Ascending aorta (tissue), 2 donors: ENCODE measurements at regions not wholly inside any gene's neighbourhood (a gene's known extent, or its start where the extent isn't known, plus 50 kb on each side); places are given as distances from the start of the nearest gene placed in this dataset.
"Not testable (repeated sequence)": the region's sequence is repeated elsewhere in the genome, so short reads cannot be mapped to it uniquely, and the experiment has no call there.

ENCODE experiments used
- DNase-seq, 2 donors: peaks; one replicate each; pipeline ENCODE4 v3.0.0-alpha.2; 2019; ENCODE audit warnings: low spot score in 2 of 2
- H3K27ac ChIP-seq, 2 donors: fragments of 200-600 bp; sonication (generic); one replicate each; pipeline ENCODE4 v1.5.1; 2016 to 2017; ENCODE audit warnings: mild to moderate bottlenecking in 1 of 2
- H3K27me3 ChIP-seq: fragments of 200-600 bp; sonication (generic); one replicate; pipeline ENCODE4 v1.5.1; 2017
- H3K36me3 ChIP-seq, 2 donors: fragments of 200-600 bp; sonication (generic); one replicate each; pipeline ENCODE4 v1.5.1; 2016
- H3K4me1 ChIP-seq, 2 donors: fragments of 200-600 bp; sonication (generic); one replicate each; pipeline ENCODE4 v1.5.1; 2016 to 2017; ENCODE audit warnings: mild to moderate bottlenecking in 1 of 2
- H3K4me3 ChIP-seq, 2 donors: fragments of 200-600 bp; sonication (generic); one replicate each; pipeline ENCODE4 v1.5.1; 2016 to 2017; ENCODE audit warnings: mild to moderate bottlenecking in 1 of 2
- H3K9me3 ChIP-seq, 2 donors: fragments of 200-600 bp; sonication (generic); one replicate each; pipeline ENCODE4 v1.5.1; 2016
- CTCF ChIP-seq, 3 experiments: fragments of 200-600 bp in 2 of 3; fragments of 450-650 bp in 1 of 3; sonication (generic) in 2 of 3; IDR thresholded peaks; one replicate each; pipeline ENCODE4 v1.5.1; 2016 to 2019; ENCODE audit warnings: antibody characterized with exemption in 3 of 3, mild to moderate bottlenecking in 1 of 3, moderate library complexity in 1 of 3
- intact Hi-C: fragments of 100-400 bp; cut with DNase I; formaldehyde crosslinking; loops from one replicate; pipeline ENCODE4 v1.15.1; 2023

DNA sequence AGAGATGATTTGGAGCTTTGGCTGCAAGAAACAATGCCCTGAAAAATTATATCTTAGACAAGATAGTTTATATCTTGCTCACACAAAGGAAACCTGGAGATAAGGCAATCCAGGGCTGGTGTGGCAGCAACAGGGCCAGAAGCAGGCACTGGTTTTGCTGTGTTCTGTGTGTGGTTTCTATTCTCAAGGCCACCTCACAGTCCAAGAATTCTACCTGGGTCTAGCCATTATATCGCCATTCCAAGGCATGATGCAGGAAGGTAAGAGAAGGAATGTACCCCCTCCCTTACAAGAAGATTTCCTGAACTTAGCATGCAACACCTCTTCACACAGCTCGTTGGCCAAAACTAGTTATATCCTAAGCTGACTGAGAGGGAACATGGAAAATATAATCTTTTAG lies 74.5 kb upstream of the MEGF10 start:
- Histone ChIP-seq H3K4me3 (no peak overlapping the region), H3K9me3 (no peaks in the 10 kb centered on the region), H3K27ac (no peak overlapping the region), H3K27me3 (no peaks in the 10 kb centered on the region), H3K36me3 (no peaks in the 10 kb centered on the region), H3K4me1 (no peaks in the 10 kb centered on the region)
- no peak for DNase-seq
- intact Hi-C loops: no loop called here
- TF ChIP-seq CTCF (IDR thresholded peaks at IDR 0.05): no peak

DNA sequence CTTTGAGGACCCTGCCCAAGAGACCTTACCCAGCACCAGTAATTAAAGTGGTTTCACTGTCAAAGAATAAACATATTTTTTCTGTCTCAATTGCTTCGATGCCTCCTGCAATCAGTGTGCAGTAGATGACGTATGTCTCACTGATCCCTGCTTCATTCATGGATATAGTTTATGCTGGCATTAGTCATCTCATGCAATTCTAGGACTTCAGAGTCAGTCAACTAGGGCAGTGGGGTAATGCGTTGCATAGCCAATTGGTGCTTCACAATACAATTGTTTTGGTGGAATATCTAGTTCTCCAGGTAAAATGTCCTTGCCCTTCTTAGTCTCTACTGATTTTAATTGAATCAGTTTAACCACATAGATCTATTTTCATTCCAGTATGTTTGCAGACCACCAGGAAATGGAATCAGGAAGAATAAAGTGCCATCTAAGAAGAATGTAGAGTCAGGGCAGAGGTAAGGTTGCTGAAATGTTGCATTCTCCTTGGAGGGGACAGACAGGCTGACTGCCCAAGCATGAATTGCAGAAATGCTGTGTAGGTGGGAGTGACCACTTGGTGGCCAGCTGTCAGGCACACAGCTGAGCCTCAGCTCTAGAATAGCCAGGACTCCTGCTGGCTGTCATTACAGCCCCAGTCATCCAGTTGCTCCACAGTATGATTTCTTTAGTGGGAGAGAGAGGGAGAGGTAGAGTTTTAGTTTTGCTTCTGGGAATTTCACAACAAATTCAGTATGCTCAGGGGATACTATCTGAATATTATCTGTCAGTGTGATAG lies 73.5 kb upstream of the MEGF10 start:
- H3K27ac ChIP-seq: no peak overlapping the region
- no peak overlapping the region for H3K4me3 ChIP-seq
- DNase-seq: no peak
- intact Hi-C loops: no loop called here
- no peaks in the 10 kb centered on the region for H3K9me3 ChIP-seq
- no peaks in the 10 kb centered on the region for H3K36me3 ChIP-seq
- no peak for TF ChIP-seq CTCF (IDR thresholded peaks at IDR 0.05)
- no peaks in the 10 kb centered on the region for H3K27me3 ChIP-seq
- H3K4me1 ChIP-seq: no peaks in the 10 kb centered on the region

GRCh38 chr5:127221936-127222335 lies 68.7 kb upstream of the MEGF10 start:
- H3K27me3 ChIP-seq, intact Hi-C loops, H3K36me3 ChIP-seq, H3K4me1 ChIP-seq, H3K27ac ChIP-seq, H3K9me3 ChIP-seq, DNase-seq, H3K4me3 ChIP-seq: not testable (repeated sequence)

DNA sequence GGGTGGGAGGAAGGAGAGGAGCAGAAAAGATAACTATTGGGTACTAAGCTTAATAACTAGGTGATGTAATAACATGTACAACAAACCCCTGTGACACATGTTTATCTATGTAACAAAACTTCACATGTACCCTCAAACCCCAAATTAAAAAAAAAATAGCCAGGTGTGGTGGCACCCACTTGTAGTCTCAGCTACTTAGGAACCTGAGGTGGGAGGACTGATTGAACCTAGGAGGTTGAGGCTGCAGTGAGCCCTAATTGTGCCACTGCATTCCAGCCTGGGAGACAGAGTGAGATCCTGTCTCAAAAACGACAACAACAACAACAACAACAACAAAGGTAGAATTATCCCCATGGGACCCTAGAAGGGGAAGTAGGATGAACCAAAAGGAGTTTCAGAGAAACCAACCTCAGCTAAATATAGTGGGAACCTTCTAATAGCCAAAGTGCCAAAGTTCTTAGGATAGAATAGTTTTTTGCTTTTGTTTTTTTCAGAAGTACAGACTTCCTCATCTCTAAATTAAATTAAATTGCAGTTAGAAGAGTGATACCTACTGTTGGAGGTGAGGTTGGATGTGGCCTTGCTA lies 67.9 kb upstream of the MEGF10 start:
- H3K27me3 ChIP-seq, intact Hi-C loops, H3K27ac ChIP-seq, H3K9me3 ChIP-seq, H3K4me3 ChIP-seq, H3K4me1 ChIP-seq, DNase-seq, H3K36me3 ChIP-seq: not testable (repeated sequence)

DNA sequence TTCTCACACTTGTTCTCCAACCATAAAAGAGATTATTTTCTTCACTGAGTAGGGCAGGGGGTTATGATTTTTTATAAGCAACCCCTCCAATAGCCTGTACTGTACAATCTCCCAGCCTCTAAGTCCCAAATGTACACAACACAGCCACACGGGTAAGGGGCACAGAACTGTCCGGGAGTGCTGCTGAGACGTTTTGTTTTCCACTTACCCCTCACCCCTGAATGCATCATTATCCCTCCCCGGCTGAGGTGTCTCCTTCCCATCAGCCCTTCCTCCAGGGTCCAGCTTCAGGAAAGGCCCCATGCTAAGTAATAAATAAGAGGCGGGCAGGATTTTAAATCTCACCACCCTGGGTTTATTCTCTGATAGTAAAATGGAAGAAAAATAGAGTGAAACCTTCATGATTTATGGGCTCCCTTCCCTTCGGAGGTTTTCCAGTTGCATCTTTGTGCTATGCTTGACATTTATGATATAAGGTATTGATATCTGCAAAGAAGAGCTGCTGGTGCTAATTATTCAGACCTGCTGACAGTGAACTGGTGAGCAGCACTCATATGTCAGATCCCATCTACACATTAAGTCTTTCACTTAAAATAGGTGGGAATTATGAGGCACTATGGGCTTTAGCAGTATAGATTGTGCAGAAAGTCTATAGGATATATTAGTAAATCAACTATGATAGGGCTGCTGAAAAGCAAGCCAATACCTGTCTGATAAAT lies 67.2 kb upstream of the MEGF10 start:
- no peak for TF ChIP-seq CTCF (IDR thresholded peaks at IDR 0.05)
- no peak overlapping the region for H3K4me3 ChIP-seq
- no peak for DNase-seq
- H3K27ac ChIP-seq: no peak overlapping the region
- no peaks in the 10 kb centered on the region for H3K36me3 ChIP-seq
- H3K9me3 ChIP-seq: no peaks in the 10 kb centered on the region
- no peaks in the 10 kb centered on the region for H3K27me3 ChIP-seq
- no peaks in the 10 kb centered on the region for H3K4me1 ChIP-seq
- intact Hi-C loops: no loop called here

DNA sequence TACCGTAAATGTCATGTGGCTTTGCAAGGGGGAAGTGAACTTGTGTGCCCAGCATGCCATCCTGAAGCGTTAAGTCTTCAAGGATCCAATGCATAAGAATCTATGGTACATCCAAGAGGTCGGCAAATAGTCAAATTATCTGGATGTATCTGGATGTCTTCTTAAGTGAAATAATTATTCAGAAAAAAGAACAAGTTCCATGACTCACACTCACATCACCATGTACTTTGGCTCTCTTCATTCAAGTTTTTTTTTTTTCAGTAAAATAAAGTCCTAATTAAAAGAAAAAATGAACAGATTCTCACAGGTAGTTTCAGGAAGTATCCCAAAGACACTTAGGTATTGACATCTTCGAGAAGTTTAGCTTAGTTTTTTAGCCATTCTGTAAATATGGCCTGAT lies 62.7 kb upstream of the MEGF10 start:
- Histone ChIP-seq H3K27me3 (no peaks in the 10 kb centered on the region), H3K9me3 (no peaks in the 10 kb centered on the region), H3K4me3 (no peak overlapping the region), H3K4me1 (no peaks in the 10 kb centered on the region), H3K36me3 (no peaks in the 10 kb centered on the region), H3K27ac (no peak overlapping the region)
- no peak for TF ChIP-seq CTCF (IDR thresholded peaks at IDR 0.05)
- intact Hi-C loops: no loop called here
- DNase-seq: no peak
